NCI-H1417 (cell line): ENCODE measurements at regions not wholly inside any gene's neighbourhood (a gene's known extent, or its start where the extent isn't known, plus 50 kb on each side); places are given as distances from the start of the nearest gene placed in this dataset.
A peak's percentile ranks its signal among the peaks of the same experiment; 100 is the strongest.

Source experiments
- DNase-seq, 3 experiments: peaks; one replicate each; lab custom pipeline; 2025; lab: John Stamatoyannopoulos, UW

GRCh38 chr7:86972072-86972471, 87.4 kb downstream of the ELAPOR2 start:
- DNase-seq: no peak

GRCh38 chr7:86970986-86971385, 88.5 kb downstream of the ELAPOR2 start:
- DNase-seq: no peak

DNA sequence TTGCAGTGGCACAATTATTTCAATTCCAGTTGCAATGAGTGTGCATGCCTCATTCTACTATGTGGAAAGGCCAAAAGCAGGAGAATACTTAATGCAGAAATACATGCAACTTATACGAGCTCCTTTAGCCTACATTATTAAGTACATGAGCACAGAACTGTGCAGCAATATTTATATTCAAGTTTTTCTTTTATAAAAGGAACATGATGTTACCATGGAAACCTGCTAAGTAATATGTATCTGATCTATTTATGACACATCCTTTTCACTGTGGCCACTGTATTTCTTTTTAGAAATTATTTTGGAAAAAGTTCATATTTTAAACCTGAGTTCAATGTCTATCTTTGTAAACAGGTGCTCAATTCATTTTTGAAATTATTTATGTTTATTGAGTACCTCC, 88.9 kb downstream of the ELAPOR2 start:
- no peak for DNase-seq

- no peak for DNase-seq
Observed at GRCh38 chr7:86969865-86970264, 89.6 kb downstream of the ELAPOR2 start.

DNA sequence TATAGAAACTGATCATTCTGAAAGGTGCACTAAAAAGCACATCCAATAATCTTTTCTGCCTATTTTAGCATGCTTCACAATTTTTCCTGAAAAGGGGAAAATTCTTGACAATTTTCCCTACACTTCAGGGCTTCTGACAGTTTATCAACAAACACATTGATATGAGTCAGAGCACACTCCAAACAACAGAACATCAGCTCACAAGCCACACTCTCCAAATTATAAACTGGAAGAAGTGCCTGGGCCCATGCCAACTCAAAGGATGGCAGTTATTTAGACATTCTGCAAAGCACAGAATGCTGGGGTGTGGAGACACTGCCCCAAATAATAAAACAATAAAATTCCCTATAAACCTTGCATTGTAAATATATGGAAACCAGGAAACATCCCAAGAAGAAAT, 90.8 kb downstream of the ELAPOR2 start:
- DNase-seq: peak in 1 of 3 experiments; percentile 29

- no peak for DNase-seq
Observed at GRCh38 chr7:86966916-86967315, 92.5 kb downstream of the ELAPOR2 start.

GRCh38 chr7:86965727-86966120, 93.7 kb downstream of the ELAPOR2 start:
- DNase-seq: no peak

DNA sequence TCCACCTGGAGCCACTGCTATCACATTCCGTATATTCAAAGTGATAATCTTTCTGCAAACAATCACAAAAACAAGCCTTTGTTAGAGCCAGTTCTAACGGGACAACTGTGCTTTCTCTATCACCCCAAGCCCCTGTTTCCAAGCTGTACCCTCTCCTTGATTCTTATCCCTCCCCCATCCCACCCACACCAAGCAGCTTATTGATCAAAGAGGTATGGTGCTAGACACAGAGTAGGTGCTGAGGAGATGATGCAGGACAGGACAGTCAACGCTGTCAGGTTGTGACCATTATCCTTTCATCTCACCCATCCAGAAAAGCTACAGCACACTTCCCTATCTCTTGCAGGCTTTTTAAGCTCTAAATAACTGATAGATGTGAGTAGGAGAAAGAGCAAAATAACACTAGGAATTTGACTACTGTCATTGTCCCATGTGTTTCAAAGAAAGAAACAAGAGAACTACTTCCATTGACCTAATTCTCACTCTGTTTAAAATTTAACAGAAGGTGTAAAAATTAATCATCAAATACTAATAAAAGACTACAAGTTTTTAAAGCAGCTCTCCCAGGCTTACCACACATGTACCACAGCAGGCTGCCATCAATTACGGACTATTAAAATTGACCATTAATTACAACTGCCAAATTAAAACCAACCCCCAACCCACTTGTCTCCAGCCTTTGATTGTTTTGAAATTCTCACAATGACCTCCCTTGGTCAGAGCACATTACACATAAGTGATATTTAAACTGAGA, 94.3 kb downstream of the ELAPOR2 start:
- DNase-seq: peak in 2 of 3 experiments; percentile 36 to 75

- no peak for DNase-seq
Observed at GRCh38 chr7:86963599-86964230, 95.7 kb downstream of the ELAPOR2 start.

- DNase-seq: no peak
Observed at GRCh38 chr7:86962623-86963022, 96.8 kb downstream of the ELAPOR2 start.

- no peak for DNase-seq
Observed at GRCh38 chr7:86961686-86962085, 97.8 kb downstream of the ELAPOR2 start.

GRCh38 chr7:86958380-86958779, 101.1 kb downstream of the ELAPOR2 start:
- no peak for DNase-seq

- DNase-seq: no peak
Observed at GRCh38 chr7:86956567-86956966, 102.9 kb downstream of the ELAPOR2 start.

- no peak for DNase-seq
Observed at GRCh38 chr7:86955895-86956503, 103.5 kb downstream of the ELAPOR2 start.

GRCh38 chr7:86954971-86955370, 104.5 kb downstream of the ELAPOR2 start:
- no peak for DNase-seq

DNA sequence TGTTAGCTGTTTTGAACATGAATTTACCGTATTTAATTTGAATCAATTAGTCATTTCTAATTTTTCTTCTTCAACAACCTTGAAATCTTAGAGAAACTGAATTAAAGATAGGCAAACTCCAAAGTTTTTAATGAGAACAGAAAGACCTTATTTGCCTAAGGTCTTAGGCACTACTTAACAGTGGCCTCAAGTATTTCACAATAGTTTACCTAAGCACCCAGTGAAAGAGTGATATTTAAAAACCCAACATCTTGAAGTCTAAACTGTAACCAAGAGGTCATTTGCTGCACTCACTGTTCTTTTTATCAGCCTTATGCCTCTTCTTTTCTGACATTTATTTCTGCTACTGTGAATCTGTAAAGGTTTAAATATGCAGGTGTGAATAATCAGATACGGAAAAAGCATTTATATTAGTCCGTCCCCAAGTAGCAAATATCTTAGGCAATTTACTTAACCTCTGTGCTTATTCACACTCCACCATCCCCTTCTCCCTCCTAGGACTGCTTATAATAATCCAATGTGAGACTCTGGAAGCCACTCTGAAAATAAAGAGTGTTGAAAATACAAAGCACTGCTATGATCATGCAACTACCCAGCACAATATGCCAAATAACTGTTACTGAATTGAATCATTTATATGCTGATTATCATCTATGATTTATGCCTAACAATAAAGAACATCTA, 105.7 kb downstream of the ELAPOR2 start:
- no peak for DNase-seq

DNA sequence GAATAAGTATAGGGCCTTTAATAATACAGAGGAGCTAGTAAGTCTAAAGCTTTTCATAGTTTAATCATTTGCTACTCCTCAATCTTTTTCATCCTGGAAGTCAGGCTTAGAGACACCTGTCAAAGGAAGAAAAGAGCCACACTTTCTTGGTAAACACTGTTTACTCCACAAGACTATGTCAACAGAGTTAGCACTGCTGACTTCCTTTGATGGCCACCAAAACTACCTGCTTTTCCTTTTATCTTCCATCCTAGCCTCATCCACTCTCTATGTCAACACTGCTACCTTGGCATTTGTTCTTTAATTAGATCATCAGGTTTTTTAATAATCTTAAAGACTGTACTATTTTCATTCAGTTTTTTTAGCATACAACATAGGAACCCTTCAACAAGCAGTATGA, 106.2 kb downstream of the ELAPOR2 start:
- DNase-seq: peak in 1 of 3 experiments; percentile 17

- no peak for DNase-seq
Observed at GRCh38 chr7:86951895-86952294, 107.6 kb downstream of the ELAPOR2 start.

DNA sequence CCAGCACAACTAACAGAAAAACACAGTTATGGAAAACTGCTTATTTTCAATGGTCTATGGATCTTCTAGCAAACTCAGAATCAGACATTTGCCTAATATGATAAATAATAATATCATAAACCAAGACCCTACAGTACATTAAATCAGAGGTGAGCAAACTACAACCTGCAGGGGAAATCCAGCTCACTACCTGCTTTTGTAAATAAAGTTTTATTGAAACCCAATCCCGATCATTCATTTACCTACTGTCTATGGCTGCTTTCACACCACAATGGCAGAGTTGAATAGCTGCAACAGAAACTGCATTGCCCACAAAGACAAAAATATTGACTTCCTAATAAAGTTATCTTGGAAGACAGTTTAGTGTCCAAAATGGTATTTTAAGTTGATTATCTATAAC, 108.5 kb downstream of the ELAPOR2 start:
- DNase-seq: no peak

DNA sequence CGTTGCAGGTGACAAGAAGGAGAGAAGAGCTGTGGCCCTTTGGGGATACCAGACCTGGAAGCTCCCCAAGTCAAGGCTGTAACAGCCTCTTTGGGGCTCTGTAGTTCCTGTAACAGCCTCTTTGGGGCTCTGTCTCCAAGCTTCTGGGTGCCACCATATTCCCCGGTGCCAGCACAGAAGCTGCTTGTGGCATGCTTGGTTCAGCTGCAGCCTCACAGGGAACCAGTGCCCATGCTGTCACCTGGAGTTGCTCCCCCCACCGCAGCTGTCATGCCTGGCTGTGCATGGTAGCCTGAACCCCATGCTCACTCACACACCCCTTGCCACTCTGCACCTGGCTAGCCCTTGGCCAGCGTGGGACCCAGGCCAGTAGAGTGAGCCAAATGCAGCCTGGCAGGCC, 109.1 kb downstream of the ELAPOR2 start:
- no peak for DNase-seq

DNA sequence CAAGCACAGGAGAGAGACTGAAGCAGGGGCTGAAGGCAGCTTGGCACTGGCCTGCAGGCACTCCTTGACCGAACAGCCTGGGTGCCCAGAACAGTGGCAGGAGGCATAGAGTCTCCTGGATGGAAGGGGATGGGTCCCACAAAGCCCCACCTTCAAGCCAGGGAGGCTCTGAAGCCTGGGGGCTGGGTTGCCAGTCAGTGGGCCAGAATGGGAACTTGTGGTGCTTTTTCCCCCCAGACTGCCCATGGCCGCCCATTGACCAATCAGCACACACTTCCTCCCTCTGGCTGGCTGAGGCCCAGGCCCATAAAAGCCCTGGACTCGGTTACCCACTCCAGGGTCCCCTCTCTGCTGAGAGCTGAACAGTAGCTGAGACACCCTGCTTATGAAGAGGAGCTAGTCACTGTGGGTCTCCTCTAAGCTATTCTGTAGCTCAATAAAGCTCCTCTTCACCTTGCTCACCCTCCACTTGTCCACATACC, 109.6 kb downstream of the ELAPOR2 start:
- DNase-seq: no peak

DNA sequence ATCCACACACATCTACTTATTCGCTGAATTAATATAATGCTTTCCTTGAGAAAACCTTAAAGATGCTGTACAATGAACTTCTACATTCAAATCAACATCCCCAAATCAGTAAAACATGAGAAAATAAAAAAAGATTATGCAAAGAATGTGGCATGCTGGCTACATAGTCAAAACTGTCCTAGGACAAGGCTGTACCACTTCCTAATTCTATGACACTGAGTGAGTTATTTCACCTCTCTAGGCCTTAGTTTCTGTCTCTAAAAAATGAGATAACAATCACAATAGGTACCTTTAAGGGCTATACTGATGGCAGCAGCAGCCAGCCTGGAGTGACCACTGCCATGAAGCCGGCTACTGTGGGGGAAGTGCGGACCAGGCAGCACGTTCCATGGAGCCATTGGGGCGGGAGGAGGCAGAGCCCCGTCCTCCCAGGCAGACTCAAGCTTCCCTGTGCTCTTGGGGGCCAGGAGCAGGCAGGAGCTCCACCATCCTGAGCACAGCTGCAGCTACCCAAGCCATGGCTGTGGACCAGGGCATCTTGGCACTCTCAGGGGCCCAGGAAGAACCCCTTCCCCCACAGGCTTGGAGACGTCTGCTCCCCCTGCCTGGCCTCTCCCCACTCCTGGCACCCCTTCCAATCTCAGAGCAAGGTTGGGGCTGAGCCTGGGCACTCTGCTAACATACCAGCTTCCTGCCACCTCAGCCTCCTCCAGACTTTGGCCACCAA, 110.2 kb downstream of the ELAPOR2 start:
- no peak for DNase-seq
